A549 (cell line): ENCODE measurements at regions not wholly inside any gene's neighbourhood (a gene's known extent, or its start where the extent isn't known, plus 50 kb on each side); places are given as distances from the start of the nearest gene placed in this dataset.

Experiments used
- ATAC-seq, 2 experiments: fragments of 200-7000 bp in 1 of 2; fragments of >200 bp in 1 of 2; cut with Nextera tagmentation in 1 of 2; cut with Tn5 transposase in 1 of 2; 3 replicates each; pipeline versions ENCODE4 v1.8.0 to v1.9.1; 2018 to 2020; ENCODE audit warnings: mild to moderate bottlenecking in 1 of 2, moderate library complexity in 1 of 2
- CTCF ChIA-PET: fragments of 300-600 bp; sonication (Branson Sonifier 250); formaldehyde crosslinking; extraction: SDS; loops from one replicate; lab custom pipeline; 2021; ENCODE audit warnings: antibody characterized with exemption, inconsistent platforms; lab: Yijun Ruan, JAX
- POLR2A ChIA-PET: fragments of 350-600 bp; formaldehyde crosslinking; extraction: SDS; loops from one replicate; lab custom pipeline; 2021; ENCODE audit warnings: antibody characterized with exemption, inconsistent platforms; lab: Yijun Ruan, JAX
- DNase-seq, 2 experiments: peaks; one replicate each; pipeline versions ENCODE4 v3.0.0 to v3.0.0-alpha.2; 2011 to 2016; ENCODE audit warnings: low read depth in 1 of 2, low spot score in 1 of 2
- FAIRE-seq: peaks from 2 replicates; lab custom pipeline; 2011; peaks lifted over from hg19 to GRCh38; lab: Jason Lieb, UNC
- H3K27ac ChIP-seq, 2 experiments: fragments of >200 bp; sonication (Bioruptor Twin); formaldehyde crosslinking; 3 replicates each; pipeline ENCODE4 v1.5.1; 2016 to 2017
- H3K4me1 ChIP-seq: fragments of >200 bp; sonication (Bioruptor Twin); formaldehyde crosslinking; 3 replicates; pipeline ENCODE4 v1.6.1; 2016
- H3K4me2 ChIP-seq: fragments of >200 bp; sonication (Bioruptor Twin); formaldehyde crosslinking; 3 replicates; pipeline ENCODE4 v1.6.1; 2016
- H3K4me3 ChIP-seq: fragments of >200 bp; sonication (Bioruptor Twin); formaldehyde crosslinking; 3 replicates; pipeline ENCODE4 v1.5.1; 2016
- H3K9me3 ChIP-seq: fragments of >200 bp; sonication (Bioruptor Twin); formaldehyde crosslinking; 3 replicates; pipeline ENCODE4 v1.6.1; 2016
- BHLHE40 ChIP-seq: IDR thresholded peaks from 2 replicates; pipeline ENCODE4 v1.6.1; 2012; ENCODE audit warnings: low read depth, low read length, inconsistent platforms
- CEBPB ChIP-seq, 2 experiments: fragments of >200 bp in 1 of 2; sonication (Bioruptor Twin) in 1 of 2; formaldehyde crosslinking in 1 of 2; IDR thresholded peaks; 2 replicates each; pipeline ENCODE4 v1.6.1; 2012 to 2016
- CTCF ChIP-seq: fragments of >200 bp; sonication (Bioruptor Twin); formaldehyde crosslinking; IDR thresholded peaks from 3 replicates; pipeline ENCODE4 v1.5.1; 2016
- EHMT2 ChIP-seq: fragments of 200-600 bp; sonication (generic); IDR thresholded peaks from 2 replicates; pipeline ENCODE4 v1.6.1; 2016; ENCODE audit warnings: antibody characterized with exemption, low read depth, mild to moderate bottlenecking, moderate library complexity
- EP300 ChIP-seq, 2 experiments: fragments of >200 bp; sonication (Bioruptor Twin); formaldehyde crosslinking; IDR thresholded peaks; 2 replicates in 1 of 2; 3 replicates in 1 of 2; pipeline ENCODE4 v1.6.1; 2016 to 2017
- GATA3 ChIP-seq: IDR thresholded peaks from 2 replicates; pipeline ENCODE4 v1.6.1; 2012; ENCODE audit warnings: borderline replicate concordance
- HDAC2 ChIP-seq: fragments of 200-600 bp; sonication (generic); IDR thresholded peaks from 2 replicates; pipeline ENCODE4 v1.6.1; 2016
- HMGXB4 ChIP-seq: fragments of 250-450 bp; sonication (Bioruptor Pico); IDR thresholded peaks from 2 replicates; pipeline ENCODE4 v1.5.0; 2021; ENCODE audit warnings: mild to moderate bottlenecking, moderate library complexity, borderline replicate concordance
- HOXA7 ChIP-seq: fragments of 250-450 bp; sonication (Bioruptor Pico); IDR thresholded peaks from 2 replicates; pipeline ENCODE4 v1.5.0; 2020; ENCODE audit warnings: mild to moderate bottlenecking, moderate library complexity
- JUN ChIP-seq, 2 experiments: fragments of >200 bp; sonication (Bioruptor Twin); formaldehyde crosslinking; IDR thresholded peaks; 2 replicates in 1 of 2; 3 replicates in 1 of 2; pipeline ENCODE4 v1.6.1; 2016 to 2017
- JUNB ChIP-seq: fragments of >200 bp; sonication (Bioruptor Twin); formaldehyde crosslinking; IDR thresholded peaks from 2 replicates; pipeline ENCODE4 v1.6.1; 2016
- MAFK ChIP-seq: fragments of 450-650 bp; IDR thresholded peaks from 2 replicates; pipeline ENCODE4 v1.6.1; 2014; ENCODE audit not compliant: partially characterized antibody
- MYC ChIP-seq: IDR thresholded peaks from 2 replicates; pipeline ENCODE4 v1.6.1; 2012; ENCODE audit warnings: mild to moderate bottlenecking, inconsistent platforms, low read length, improper control_type of control experiment, borderline replicate concordance
- RAD21 ChIP-seq, 2 experiments: fragments of >200 bp in 1 of 2; sonication (Bioruptor Twin) in 1 of 2; formaldehyde crosslinking in 1 of 2; IDR thresholded peaks in 1 of 2; conservative IDR thresholded peaks in 1 of 2; 2 replicates in 1 of 2; 3 replicates in 1 of 2; pipeline ENCODE4 v1.6.1; 2012 to 2018; ENCODE audit warnings: inconsistent platforms in 1 of 2
- SMC3 ChIP-seq: fragments of >200 bp; sonication (Bioruptor Twin); formaldehyde crosslinking; IDR thresholded peaks from 3 replicates; pipeline ENCODE4 v1.6.1; 2018; ENCODE audit warnings: inconsistent platforms
- ZNF302 ChIP-seq: fragments of 250-450 bp; sonication (Bioruptor Pico); IDR thresholded peaks from 2 replicates; pipeline ENCODE4 v1.9.0; 2021; ENCODE audit warnings: inconsistent platforms, mild to moderate bottlenecking, moderate library complexity
- WGBS: methylation state at CpG from one replicate; pipeline ENCODE4 v1.1.6; 2017; ENCODE audit errors: missing lambda C conversion rate; 5-methylcytosine and 5-hydroxymethylcytosine counted together
- TF ChIP-seq, protein P1 (sequence below): fragments of >200 bp; sonication (Bioruptor Twin); formaldehyde crosslinking; IDR thresholded peaks from 2 replicates; pipeline ENCODE4 v1.6.1; 2016
- TF ChIP-seq, protein P2 (sequence below): fragments of 450-650 bp; IDR thresholded peaks from 2 replicates; pipeline ENCODE4 v1.6.1; 2014; ENCODE audit warnings: antibody characterized with exemption

- no peak for DNase-seq
- no peak for ATAC-seq
- POLR2A ChIA-PET, result no interaction called here
- FAIRE-seq, result no peak
- WGBS, result 54% methylated on average over 9 of the region's 11 CpGs
- H3K9me3 ChIP-seq, result no peaks in the 10 kb centered on the region
- no peaks in the 10 kb centered on the region for H3K4me1 ChIP-seq
- TF ChIP-seq JUNB, result no peak
- TF ChIP-seq MYC, result no peak
- no peak for TF ChIP-seq GATA3
- TF ChIP-seq HMGXB4 (CRISPR knock-in tag), result no peak
- TF ChIP-seq SMC3, result no peak
- TF ChIP-seq, protein P1, sequence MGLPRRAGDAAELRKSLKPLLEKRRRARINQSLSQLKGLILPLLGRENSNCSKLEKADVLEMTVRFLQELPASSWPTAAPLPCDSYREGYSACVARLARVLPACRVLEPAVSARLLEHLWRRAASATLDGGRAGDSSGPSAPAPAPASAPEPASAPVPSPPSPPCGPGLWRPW, result no peak
- no peak for TF ChIP-seq EP300 (IDR thresholded peaks at IDR 0.05)
- TF ChIP-seq MAFK, result no peak
- TF ChIP-seq JUN (IDR thresholded peaks at IDR 0.05), result no peak
- no peak for TF ChIP-seq HDAC2
- no peak for TF ChIP-seq ZNF302 (CRISPR knock-in tag)
- no peak overlapping the region for H3K4me3 ChIP-seq
- CTCF ChIA-PET, result interaction anchor here (0.8 to 1.5 kb wide), 2 partner anchors 12 to 145 kb away, joined by 3 to 7 read pairs; no protein-coding TSS in a partner anchor
- H3K27ac ChIP-seq, result no peak overlapping the region
- no peak overlapping the region for H3K4me2 ChIP-seq
Measured at GRCh38 chr11:119521551-119521950, 98.6 kb upstream of the THY1 start.

DNA sequence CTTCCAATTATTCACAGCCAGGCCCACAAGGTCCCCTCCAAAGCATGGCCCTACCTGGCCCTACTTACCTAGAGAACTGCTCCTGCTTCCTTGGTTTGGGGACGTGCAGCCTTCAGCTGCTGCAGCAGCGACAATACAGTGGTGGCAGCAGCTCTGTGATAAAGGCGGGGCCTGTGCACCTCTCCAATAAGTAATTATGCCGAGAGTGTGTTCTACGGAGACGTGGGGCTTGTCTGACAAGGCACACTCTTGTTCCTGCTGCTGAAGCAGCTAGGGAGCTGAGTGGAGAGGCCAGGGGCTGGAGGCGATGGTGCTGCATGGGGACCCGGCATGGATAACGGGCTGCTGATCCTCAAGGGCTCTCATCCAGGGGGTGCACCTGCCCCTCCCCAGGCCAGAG is 98.0 kb upstream of the THY1 start:
- Histone ChIP-seq H3K4me1 (no peaks in the 10 kb centered on the region), H3K4me2 (no peak overlapping the region), H3K4me3 (no peak overlapping the region), H3K27ac (no peak overlapping the region), H3K9me3 (no peaks in the 10 kb centered on the region)
- FAIRE-seq (no peak), ATAC-seq (no peak), DNase-seq (no peak)
- ChIA-PET POLR2A (no interaction called here), CTCF (interaction anchor here (0.6 to 1.5 kb wide), 5 partner anchors 9 to 145 kb away, joined by 3 to 7 read pairs (median 3); no protein-coding TSS in a partner anchor)
- 47% methylated on average over 9 of the region's 9 CpGs for WGBS
- TF ChIP-seq CEBPB (IDR thresholded peaks at IDR 0.05) (no peak), EHMT2 (no peak), BHLHE40 (no peak), RAD21 (conservative IDR thresholded peaks at IDR 0.05 in 1 of 2, IDR thresholded peaks at IDR 0.05 in 1 of 2) (no peak)
- TF ChIP-seq, protein P2, sequence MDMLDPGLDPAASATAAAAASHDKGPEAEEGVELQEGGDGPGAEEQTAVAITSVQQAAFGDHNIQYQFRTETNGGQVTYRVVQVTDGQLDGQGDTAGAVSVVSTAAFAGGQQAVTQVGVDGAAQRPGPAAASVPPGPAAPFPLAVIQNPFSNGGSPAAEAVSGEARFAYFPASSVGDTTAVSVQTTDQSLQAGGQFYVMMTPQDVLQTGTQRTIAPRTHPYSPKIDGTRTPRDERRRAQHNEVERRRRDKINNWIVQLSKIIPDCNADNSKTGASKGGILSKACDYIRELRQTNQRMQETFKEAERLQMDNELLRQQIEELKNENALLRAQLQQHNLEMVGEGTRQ, result no peak

GRCh38 chr11:119520400-119520799 is 97.4 kb upstream of the THY1 start:
- Histone ChIP-seq H3K27ac (no peak overlapping the region), H3K4me2 (no peak overlapping the region)
- POLR2A ChIA-PET, result no interaction called here
- TF ChIP-seq HOXA7 (no peak), JUN (IDR thresholded peaks at IDR 0.05) (no peak), CTCF (no peak)
- TF ChIP-seq, all 56 proteins: peak for 0
- WGBS, result 83% methylated on average over 1 of the region's 1 CpG
- H3K9me3 ChIP-seq, result no peaks in the 10 kb centered on the region
- no peak for DNase-seq
- no peak for FAIRE-seq
- no peaks in the 10 kb centered on the region for H3K4me1 ChIP-seq
- no peak overlapping the region for H3K4me3 ChIP-seq
- ATAC-seq, result no peak
- CTCF ChIA-PET, result interaction anchor here (0.6 to 0.9 kb wide), 4 partner anchors 9 to 146 kb away, joined by 3 read pairs; no protein-coding TSS in a partner anchor
